Common myeloid progenitor, CD34-positive (primary cell): ENCODE measurements at regions not wholly inside any gene's neighbourhood (a gene's known extent, or its start where the extent isn't known, plus 50 kb on each side); places are given as distances from the start of the nearest gene placed in this dataset.
"Not testable (repeated sequence)": the region's sequence is repeated elsewhere in the genome, so short reads cannot be mapped to it uniquely, and the experiment has no call there.

Experiments
- CTCF ChIA-PET: fragments of 350-600 bp; sonication (Branson Sonifier 250); formaldehyde crosslinking; loops from one replicate; lab custom pipeline; 2021; ENCODE audit warnings: antibody characterized with exemption; lab: Charles Lee
- POLR2A ChIA-PET: fragments of 350-600 bp; sonication (Branson Sonifier 250); formaldehyde crosslinking; loops from one replicate; lab custom pipeline; 2021; ENCODE audit warnings: antibody characterized with exemption; lab: Charles Lee
- DNase-seq, 3 donors: peaks; one replicate each; pipeline versions ENCODE4 v3.0.0 to v3.0.0-alpha.2; 2013
- H3K27ac ChIP-seq, 2 experiments: 1 replicate in 1 of 2; 2 replicates in 1 of 2; pipeline ENCODE4 v1.7.0; 2013; ENCODE audit warnings: inconsistent platforms in 2 of 2, low read length in 2 of 2, mild to moderate bottlenecking in 2 of 2, low read depth in 1 of 2, moderate library complexity in 1 of 2; ENCODE audit not compliant: severe bottlenecking in 2 of 2, insufficient read depth in 1 of 2, poor library complexity in 1 of 2
- H3K27me3 ChIP-seq, 5 experiments: replicated peaks in 2 of 5; 1 replicate in 3 of 5; 2 replicates in 2 of 5; pipeline versions ENCODE4 v1.6.1 to v1.7.0; 2013; ENCODE audit warnings: low read length in 4 of 5, mild to moderate bottlenecking in 2 of 5, moderate library complexity in 2 of 5, inconsistent platforms in 1 of 5; ENCODE audit not compliant: insufficient read depth in 5 of 5, control insufficient read depth in 4 of 5
- H3K36me3 ChIP-seq, 4 experiments: 1 replicate in 2 of 4; 2 replicates in 2 of 4; pipeline versions ENCODE4 v1.6.1 to v1.7.0; 2013; ENCODE audit warnings: low read length in 3 of 4, control low read depth in 1 of 4, mild to moderate bottlenecking in 1 of 4; ENCODE audit not compliant: control insufficient read depth in 4 of 4, insufficient read depth in 4 of 4
- H3K4me1 ChIP-seq, 4 experiments: 1 replicate in 3 of 4; 2 replicates in 1 of 4; pipeline versions ENCODE4 v1.6.1 to v1.7.1; 2013; ENCODE audit warnings: low read length in 3 of 4, mild to moderate bottlenecking in 3 of 4, control low read depth in 1 of 4, inconsistent platforms in 1 of 4, moderate library complexity in 1 of 4; ENCODE audit not compliant: control insufficient read depth in 4 of 4, insufficient read depth in 4 of 4; ENCODE audit errors: control extremely low read depth in 1 of 4
- H3K4me3 ChIP-seq, 7 experiments: 1 replicate in 4 of 7; 2 replicates in 3 of 7; pipeline versions ENCODE4 v1.5.1 to v1.7.0; 2013; ENCODE audit warnings: mild to moderate bottlenecking in 7 of 7, low read length in 6 of 7, moderate library complexity in 6 of 7, inconsistent platforms in 2 of 7, low read depth in 2 of 7, control low read depth in 1 of 7; ENCODE audit not compliant: insufficient read depth in 4 of 7, control insufficient read depth in 1 of 7; ENCODE audit errors: extremely low read depth in 1 of 7
- H3K9me3 ChIP-seq, 5 experiments: 1 replicate in 4 of 5; 2 replicates in 1 of 5; pipeline versions ENCODE4 v1.6.1 to v1.7.1; 2013; ENCODE audit warnings: low read length in 4 of 5, mild to moderate bottlenecking in 2 of 5, inconsistent platforms in 1 of 5, low read depth in 1 of 5, moderate library complexity in 1 of 5; ENCODE audit not compliant: control insufficient read depth in 4 of 5, insufficient read depth in 2 of 5; ENCODE audit errors: control extremely low read depth in 1 of 5
- WGBS: methylation state at CpG from one replicate; pipeline ENCODE4 v1.1.5; 2013; ENCODE audit not compliant: insufficient coverage; 5-methylcytosine and 5-hydroxymethylcytosine counted together

- H3K27ac ChIP-seq, DNase-seq, H3K4me3 ChIP-seq, CTCF ChIA-PET, H3K4me1 ChIP-seq, POLR2A ChIA-PET, H3K36me3 ChIP-seq, H3K9me3 ChIP-seq, H3K27me3 ChIP-seq: not testable (repeated sequence)
- no CpG with 5 or more reads among the region's 1 CpG for WGBS
Measured at GRCh38 chr3:193003624-193004023, 86.0 kb upstream of the MB21D2 start.

GRCh38 chr3:193008654-193009053 lies 91.0 kb upstream of the MB21D2 start:
- peaks cover 0 to 8% (median 4%) of the 10 kb centered on the region in 5 experiments for H3K9me3 ChIP-seq
- no peak for DNase-seq
- CTCF ChIA-PET = no interaction called here
- H3K27me3 ChIP-seq = peaks cover 0 to 4% (median 0%) of the 10 kb centered on the region in 5 experiments
- WGBS = 86% methylated on average over 1 of the region's 1 CpG
- no peak overlapping the region for H3K27ac ChIP-seq
- no peak overlapping the region for H3K4me3 ChIP-seq
- POLR2A ChIA-PET = no interaction called here
- H3K36me3 ChIP-seq = no peaks in the 10 kb centered on the region
- no peaks in the 10 kb centered on the region for H3K4me1 ChIP-seq

GRCh38 chr3:193010191-193010590 lies 92.5 kb upstream of the MB21D2 start:
- DNase-seq = no peak
- ChIA-PET POLR2A (no interaction called here), CTCF (interaction anchor here (0.5 to 1.2 kb wide), 2 partner anchors 14 to 69 kb away, joined by 3 read pairs; no protein-coding TSS in a partner anchor)
- no CpG with 5 or more reads among the region's 2 CpGs for WGBS
- Histone ChIP-seq H3K27ac (no peak overlapping the region), H3K36me3 (no peaks in the 10 kb centered on the region), H3K9me3 (peaks cover 0 to 8% (median 4%) of the 10 kb centered on the region in 5 experiments), H3K4me3 (no peak overlapping the region), H3K27me3 (peaks cover 0 to 6% (median 0%) of the 10 kb centered on the region in 5 experiments), H3K4me1 (no peaks in the 10 kb centered on the region)

GRCh38 chr3:193011958-193012357 lies 94.3 kb upstream of the MB21D2 start:
- no peak overlapping the region for H3K27ac ChIP-seq
- no peaks in the 10 kb centered on the region for H3K36me3 ChIP-seq
- peaks cover 0 to 4% (median 3%) of the 10 kb centered on the region in 4 experiments for H3K4me1 ChIP-seq
- H3K9me3 ChIP-seq = peaks cover 0 to 8% (median 4%) of the 10 kb centered on the region in 5 experiments
- 100% methylated on average over 1 of the region's 3 CpGs for WGBS
- no peak overlapping the region for H3K4me3 ChIP-seq
- CTCF ChIA-PET = no interaction called here
- no peak for DNase-seq
- POLR2A ChIA-PET = no interaction called here
- peaks cover 0 to 6% (median 0%) of the 10 kb centered on the region in 5 experiments for H3K27me3 ChIP-seq

- DNase-seq = no peak
- ChIA-PET CTCF (interaction anchor here (1.1 to 1.5 kb wide), 4 partner anchors 23 to 202 kb away, joined by 3 read pairs; no protein-coding TSS in a partner anchor), POLR2A (no interaction called here)
- Histone ChIP-seq H3K4me1 (peaks cover 0 to 11% (median 6%) of the 10 kb centered on the region in 4 experiments), H3K9me3 (peaks cover 0 to 8% (median 4%) of the 10 kb centered on the region in 5 experiments), H3K27ac (no peak overlapping the region), H3K36me3 (no peaks in the 10 kb centered on the region), H3K27me3 (peaks cover 0 to 6% (median 0%) of the 10 kb centered on the region in 5 experiments), H3K4me3 (no peak overlapping the region)
- WGBS = 86% methylated on average over 1 of the region's 2 CpGs
Measured at GRCh38 chr3:193014902-193015301, 97.2 kb upstream of the MB21D2 start.

- H3K4me3 ChIP-seq = no peak overlapping the region
- POLR2A ChIA-PET = no interaction called here
- H3K4me1 ChIP-seq = peaks cover 0 to 11% (median 6%) of the 10 kb centered on the region in 4 experiments
- peaks cover 0 to 8% (median 0%) of the 10 kb centered on the region in 5 experiments for H3K27me3 ChIP-seq
- peaks cover 0 to 8% (median 4%) of the 10 kb centered on the region in 5 experiments for H3K9me3 ChIP-seq
- H3K27ac ChIP-seq = no peak overlapping the region
- H3K36me3 ChIP-seq = no peaks in the 10 kb centered on the region
- WGBS = 0% methylated on average over 6 of the region's 7 CpGs
- DNase-seq = peak in 2 of 3 donors; percentile 27 to 35
- CTCF ChIA-PET = interaction anchor here (1.0 to 1.5 kb wide), 3 partner anchors 23 to 200 kb away, joined by 3 read pairs; no protein-coding TSS in a partner anchor
Measured at GRCh38 chr3:193016437-193016901, 98.8 kb upstream of the MB21D2 start.

- POLR2A ChIA-PET = no interaction called here
- 94% methylated on average over 5 of the region's 7 CpGs for whole genome bisulfite sequencing
- no peak overlapping the region for H3K27ac ChIP-seq
- H3K27me3 ChIP-seq = peaks cover 0 to 21% (median 3%) of the 10 kb centered on the region in 5 experiments
- peaks cover 0 to 11% (median 6%) of the 10 kb centered on the region in 4 experiments for H3K4me1 ChIP-seq
- CTCF ChIA-PET = no interaction called here
- DNase-seq = no peak
- H3K4me3 ChIP-seq = no peak overlapping the region
- no peaks in the 10 kb centered on the region for H3K36me3 ChIP-seq
- no peaks in the 10 kb centered on the region for H3K9me3 ChIP-seq
Measured at GRCh38 chr3:193021506-193022010, 103.9 kb upstream of the MB21D2 start.
